Renal cortex interstitium (tissue), 11 donors: ENCODE measurements at regions not wholly inside any gene's neighbourhood (a gene's known extent, or its start where the extent isn't known, plus 50 kb on each side); places are given as distances from the start of the nearest gene placed in this dataset.
"Not testable (repeated sequence)": the region's sequence is repeated elsewhere in the genome, so short reads cannot be mapped to it uniquely, and the experiment has no call there.

ENCODE experiments used
- DNase-seq, 11 donors: peaks; one replicate each; pipeline ENCODE4 v3.0.0-alpha.2; 2013; ENCODE audit warnings: low read depth in 9 of 11, low spot score in 4 of 11; ENCODE audit errors: extremely low read depth in 1 of 11

DNA sequence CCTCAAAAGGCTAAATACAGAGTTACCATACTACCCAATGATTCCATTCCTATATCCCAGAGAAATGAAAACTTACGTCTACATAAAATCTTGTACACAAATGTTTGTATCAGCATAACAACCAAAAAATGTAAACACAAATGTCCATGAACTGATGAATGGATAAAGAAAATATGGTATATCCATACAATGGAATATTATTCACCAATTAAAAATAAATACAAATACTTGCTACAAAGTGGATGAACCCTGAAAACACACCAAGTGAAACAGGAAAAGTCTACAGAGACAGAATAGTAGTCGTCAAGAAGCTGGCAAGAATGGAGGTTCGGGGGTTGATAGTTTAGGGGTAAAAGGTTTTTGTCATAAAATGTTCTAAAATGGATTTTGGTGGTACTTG, 54.0 kb upstream of the ANKRD28 start:
- no peak for DNase-seq

DNA sequence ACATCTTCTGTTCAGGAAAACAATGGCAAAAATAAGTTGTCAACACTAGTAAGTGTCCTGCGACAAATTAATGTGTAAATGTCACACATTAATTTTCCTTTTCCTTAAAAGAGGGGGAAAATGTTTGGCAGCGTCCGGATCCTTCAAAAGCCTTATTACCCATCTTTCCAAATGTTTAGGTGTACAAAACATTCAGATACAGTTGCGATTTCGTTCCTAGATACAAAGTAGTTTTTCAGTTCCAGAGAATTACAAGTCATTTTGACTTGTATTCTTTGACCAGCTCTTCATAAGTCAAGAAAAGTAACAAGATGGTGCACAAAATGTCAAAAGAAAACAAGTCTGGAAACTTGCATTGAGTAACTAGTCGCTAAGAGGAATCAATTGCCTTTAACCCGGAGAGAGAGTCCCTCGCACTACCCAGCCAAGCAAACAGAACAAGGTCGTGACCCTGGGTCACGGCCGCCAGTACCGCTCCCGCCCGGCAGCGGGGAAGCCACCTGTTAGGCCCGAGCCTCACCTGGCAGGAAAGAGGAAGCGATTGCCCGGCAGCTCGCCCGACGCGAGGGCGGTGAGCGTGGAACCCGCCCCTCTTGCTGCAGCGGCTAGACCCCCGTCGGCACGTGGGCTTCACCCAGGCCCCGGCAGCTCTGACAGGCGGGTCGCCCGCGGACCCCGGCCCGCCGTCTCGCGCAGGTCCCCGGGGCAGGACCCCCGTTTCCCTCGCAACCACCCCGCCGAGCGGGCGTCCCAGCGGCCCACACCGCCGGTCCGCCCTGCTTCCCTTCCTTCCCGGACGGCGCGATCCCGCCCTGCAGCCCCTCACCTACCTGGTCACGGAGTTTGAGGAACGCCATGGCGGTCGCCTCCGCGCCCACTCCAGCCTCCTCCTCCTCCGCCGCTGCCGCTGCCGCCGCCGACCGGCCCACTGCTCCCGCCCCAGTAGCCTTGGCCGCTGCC, 61.0 kb upstream of the ANKRD28 start:
- DNase-seq: peak in 10 of 11 donors; percentile 17 to 55 (median 31)

DNA sequence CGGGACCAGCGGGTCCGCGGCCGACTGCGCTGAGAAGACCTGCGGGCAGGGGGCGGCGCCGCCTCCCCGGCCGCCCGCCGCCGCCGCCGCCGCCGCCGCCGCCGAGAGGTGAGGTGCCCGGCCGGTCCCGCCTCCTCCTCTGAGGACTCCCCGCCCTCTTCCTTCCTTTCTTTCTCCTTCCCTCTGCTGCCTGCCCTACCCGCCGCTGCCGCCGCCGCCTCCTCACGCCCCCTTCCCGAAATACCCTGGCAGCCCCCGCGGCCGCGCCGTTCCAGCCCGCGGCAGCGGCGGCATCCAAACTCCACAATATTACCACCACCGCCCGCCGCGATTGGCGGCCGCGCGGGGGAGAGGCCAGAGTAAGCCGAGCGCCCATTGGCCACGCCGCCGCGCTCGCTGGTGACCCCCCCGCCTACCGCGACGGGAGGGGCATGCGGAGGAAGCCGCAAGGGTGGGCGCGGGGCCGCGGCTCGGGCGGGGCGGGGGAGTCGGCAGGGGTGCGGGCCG, 61.8 kb upstream of the ANKRD28 start:
- peak; percentile 60 to 89 (median 77) for DNase-seq

DNA sequence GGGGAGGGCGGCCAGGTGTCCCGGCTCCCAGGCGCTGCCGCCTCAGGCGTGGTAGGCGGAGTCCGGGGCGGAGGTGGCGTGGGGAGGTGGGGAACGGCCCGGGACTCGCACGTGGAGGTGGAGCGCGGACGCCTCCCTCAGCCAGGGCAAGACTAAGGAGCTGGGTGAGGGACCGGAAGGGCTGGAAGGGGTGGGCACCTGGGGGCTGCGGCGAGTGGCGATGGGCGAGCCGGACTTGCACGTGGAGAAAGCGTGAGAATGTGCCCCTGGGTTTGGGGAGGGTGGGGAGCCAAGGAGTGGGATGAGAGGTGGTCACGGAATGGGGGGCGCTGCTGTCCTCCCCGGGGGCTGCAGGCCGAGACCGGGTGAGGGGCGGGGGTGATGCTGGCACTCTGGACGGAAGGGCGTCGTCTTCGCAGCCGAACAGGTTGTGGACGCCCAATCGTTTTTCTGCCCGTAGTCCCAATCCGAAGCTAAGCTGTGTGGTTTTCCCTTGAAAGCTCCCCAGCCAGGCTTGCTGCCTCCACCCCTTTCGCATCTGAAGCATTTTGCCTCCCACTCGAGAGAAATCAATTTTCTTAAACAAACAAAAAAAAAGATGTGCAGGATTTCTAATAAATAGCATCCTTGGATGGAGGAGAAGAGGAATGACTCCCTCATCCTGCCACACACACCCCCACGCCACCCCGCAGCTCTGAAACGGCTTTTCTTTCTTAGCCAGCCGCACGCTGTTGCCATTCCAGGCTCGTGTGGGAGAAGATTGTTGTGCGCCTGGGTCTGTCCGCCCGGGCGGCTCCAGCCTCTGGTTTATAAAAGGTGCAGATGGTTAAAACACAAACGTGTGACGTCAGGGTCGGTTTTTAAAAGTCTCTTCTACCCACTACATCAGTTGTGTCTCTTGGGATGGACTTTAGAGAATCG, 62.5 kb upstream of the ANKRD28 start:
- DNase-seq: peak in 10 of 11 donors; percentile 20 to 65 (median 39)

DNA sequence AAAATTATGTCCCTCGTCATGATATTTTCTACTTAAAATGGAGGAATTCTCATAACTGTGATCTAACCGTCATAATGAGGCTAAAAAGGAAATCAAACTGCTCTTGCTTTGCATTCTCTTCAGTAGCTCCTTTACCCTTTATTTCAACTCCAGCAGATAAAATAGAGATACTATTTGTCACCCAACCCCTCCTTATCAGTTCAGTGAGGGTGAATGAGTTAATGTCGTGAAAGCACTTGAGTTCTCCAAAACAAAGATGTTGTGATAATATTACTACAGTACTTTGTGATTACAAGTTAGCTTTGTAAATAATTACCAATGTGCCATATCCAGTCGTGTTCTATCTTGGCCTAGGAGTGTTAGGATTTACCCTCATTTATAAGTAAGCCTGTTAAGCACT, 63.4 kb upstream of the ANKRD28 start:
- no peak for DNase-seq

DNA sequence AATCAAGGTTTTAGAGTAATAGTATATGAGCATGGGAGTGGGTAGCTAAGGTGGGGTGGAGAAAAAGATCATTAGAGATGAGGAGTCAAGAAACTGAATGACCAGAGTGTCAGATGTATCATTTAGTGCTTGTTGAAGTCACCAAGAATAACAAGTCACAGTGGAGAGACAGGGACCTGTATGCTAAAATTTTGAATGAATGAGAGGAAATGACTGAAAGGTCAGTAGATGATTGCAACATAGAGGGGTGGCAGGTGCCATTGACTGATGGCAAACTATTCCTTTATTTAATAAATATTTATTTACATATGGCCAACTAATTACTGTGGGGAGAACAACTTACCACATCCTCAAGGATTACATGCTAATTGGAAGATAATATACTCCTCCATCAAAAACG, 75.0 kb upstream of the ANKRD28 start:
- DNase-seq: no peak

DNA sequence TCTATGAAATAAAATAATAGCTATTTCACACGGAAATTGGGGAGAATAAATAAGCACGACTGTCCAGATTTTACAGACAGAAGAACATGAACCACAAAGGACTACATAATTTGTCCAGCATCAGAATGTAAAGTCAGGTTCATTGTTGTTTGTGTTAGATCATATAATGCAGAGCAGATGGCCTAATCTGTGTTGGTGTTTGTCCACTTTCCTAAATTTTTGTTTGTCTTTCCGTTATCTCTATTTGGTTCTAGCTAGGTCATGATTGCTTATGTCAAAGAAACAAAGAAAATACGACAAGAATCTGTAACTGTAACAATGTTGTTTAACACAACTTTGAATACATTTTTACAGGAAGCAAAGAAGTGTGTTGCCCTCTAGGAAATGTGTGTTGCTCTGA, 75.6 kb upstream of the ANKRD28 start:
- DNase-seq: no peak

DNA sequence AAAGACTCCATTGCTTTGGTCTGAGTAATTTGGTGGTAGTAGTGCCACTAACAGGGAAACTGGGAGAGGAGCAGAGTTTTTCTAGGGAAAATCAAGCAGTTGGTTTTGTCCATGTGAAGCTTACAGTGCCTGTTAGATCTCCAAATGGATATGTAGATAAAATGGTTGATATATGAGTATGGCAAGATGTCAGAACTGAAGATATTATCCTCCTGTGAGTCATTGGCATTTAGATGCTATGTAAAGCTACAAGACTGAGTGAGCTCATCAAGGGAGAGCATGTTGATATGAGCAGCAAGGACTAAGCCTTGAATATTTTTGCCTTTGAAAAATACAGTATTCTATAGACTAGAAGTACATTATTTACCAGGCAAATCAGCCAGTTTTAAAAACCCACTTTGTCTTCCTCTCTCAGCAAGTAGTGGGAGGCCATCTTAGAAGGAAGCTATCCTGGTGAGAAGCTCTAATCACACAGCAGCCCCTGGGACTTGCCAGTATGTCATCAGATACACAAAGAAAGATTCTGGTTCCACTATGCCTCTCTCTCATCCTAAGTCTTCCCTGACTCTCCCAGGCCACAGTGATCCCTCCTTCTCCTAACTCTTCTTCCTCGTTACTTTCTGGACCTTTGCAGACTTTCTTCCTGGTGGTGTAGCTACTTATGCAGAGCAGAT, 77.4 kb upstream of the ANKRD28 start:
- no peak for DNase-seq

DNA sequence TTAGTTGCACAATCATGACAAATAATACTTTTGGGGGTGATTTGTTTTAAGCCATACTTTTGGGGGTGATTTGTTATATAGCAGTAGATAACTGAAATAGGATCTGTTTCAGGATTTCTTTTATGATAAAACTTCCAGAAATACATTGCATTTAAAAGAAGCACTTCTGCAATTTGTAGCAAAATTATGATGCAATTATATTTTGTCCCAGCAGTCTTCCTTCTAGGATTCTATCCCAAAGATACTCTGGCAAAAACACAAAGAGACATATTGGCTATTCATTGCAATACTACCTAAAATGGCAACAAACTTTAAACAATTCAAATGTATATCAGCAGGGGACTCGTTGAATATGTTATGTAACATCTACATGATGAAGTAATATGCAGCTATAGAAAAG, 78.9 kb upstream of the ANKRD28 start:
- no peak for DNase-seq

DNA sequence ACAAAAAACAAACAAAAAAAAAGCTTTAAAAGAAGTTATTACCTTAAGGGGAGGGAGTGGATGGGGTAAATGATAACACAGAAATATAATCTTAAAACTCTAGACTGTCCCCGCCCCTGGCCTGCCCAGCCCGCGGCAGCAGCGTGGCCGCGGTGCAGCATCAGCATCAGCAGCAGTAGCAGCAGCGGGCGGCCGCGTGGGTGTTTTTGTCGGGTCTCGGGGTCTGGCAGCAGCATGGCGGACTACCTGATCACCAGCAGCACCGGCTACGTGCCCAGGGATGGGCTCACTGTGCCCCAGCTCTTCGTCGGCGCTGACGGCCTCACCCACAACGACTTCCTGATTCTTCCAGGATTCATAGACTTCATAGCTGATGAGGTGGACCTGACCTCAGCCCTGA, 80.0 kb upstream of the ANKRD28 start:
- DNase-seq: no peak

DNA sequence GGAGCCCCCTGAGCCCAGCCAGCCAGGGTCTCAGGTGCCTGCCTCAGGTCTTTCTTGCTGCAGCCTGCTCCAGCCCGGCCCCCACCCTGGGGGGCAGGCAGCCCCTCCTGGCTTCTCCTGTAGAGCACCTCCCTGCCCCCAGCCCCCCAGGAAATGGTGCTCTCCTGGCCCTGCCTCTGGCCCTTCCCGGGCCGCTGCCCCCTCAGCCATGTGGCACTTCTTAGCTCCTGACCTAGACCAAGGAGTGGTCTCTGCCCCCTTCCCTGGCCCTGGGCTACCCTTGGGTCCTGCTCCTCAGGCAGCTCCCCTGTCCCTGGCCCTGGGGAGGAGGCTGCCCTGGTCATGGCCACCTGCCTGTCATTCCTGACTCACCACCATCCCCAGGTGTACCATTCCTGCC, 82.0 kb upstream of the ANKRD28 start:
- not testable (repeated sequence) for DNase-seq

DNA sequence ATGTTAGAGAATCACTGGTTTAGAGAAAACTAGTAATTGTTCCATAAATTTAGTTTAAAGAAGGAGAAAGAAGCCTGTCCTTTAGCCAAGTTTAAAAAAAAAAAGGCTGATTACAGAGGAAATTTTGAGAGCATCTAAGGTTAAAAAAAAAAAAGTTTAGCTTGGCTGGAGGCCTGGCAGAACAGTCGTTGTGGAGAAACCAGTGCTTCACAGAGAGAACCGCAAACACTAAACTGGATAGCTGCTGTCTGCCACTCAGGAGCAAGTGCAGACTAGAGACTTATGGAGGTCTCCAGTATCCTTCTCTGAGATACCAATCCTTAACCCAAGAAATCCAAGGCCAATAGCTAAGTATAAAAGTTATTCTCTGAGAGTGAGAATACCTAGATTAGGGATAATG, 84.8 kb upstream of the ANKRD28 start:
- DNase-seq: no peak

DNA sequence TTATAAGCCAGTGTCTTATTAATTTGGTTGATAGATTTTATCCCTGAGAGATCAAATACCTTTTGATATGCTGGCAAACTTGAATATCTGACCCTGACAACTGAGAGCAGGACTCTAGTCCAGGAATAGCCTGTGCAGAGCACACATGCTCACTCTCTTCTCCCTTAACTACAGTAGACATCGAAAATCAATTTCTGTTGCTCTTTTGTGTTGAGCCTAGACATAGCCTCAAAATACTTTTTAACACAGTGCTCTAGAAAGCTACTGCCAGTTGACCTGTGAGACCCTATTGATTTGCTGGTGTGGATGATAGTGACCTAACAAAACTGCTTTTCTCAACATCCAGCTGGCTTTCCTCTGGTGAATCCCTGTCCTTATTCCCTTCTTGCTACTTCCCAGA, 86.4 kb upstream of the ANKRD28 start:
- DNase-seq: no peak

DNA sequence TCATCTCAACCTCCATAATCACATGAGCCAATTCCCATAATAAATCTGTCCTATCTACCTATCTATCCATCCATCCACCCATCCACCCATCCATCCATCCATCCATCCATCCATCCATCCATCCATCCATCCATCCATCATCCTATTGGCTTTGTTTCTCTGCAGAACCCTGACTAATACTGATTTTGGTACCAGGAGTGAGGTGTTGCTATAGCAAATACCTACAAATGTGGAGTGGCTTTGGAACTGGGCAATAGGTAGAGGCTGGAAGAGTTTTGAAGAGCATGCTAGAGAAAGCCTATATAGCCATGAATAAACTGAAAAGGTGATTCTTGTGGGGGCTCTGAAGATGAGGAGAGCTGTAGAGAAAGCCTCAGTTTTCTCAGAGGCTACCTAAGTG, 88.7 kb upstream of the ANKRD28 start:
- no peak for DNase-seq

DNA sequence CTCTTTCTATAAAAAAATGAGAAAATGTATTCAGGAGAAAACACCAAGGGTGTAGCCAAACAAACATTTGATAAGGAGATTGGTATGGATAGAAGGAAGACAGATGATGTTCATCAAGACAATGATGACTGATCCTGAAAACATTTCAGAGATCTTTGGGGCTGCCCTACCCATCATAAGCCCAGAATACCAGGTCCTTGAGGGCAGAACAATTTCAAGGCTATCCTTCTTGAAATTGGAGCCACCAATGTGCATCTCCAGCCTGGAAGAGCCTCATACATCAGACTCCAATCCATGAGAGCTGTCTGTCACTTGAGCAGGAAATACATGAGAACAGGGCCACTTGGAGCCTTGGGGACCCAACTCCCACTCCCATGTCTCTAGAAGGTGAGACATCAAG, 89.5 kb upstream of the ANKRD28 start:
- no peak for DNase-seq

DNA sequence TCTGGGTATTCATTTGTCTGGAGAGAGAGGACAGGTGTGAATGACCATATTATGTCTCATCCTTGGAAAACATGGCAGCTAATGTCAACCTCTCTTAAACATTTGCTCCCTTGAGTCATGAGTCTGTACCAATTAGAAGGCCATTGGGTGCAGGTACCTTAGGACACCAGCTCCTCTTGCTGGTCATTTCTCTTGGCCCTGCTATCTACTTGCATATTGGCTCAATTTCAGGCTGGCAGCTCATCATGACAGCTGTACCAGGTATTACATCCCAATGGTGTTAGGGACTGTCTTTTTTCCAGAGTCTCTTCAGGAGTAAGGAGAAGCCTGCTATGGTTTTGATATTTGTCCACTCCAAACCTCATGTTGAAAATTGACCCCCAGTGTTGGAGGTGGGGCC, 92.2 kb upstream of the ANKRD28 start:
- DNase-seq: no peak

DNA sequence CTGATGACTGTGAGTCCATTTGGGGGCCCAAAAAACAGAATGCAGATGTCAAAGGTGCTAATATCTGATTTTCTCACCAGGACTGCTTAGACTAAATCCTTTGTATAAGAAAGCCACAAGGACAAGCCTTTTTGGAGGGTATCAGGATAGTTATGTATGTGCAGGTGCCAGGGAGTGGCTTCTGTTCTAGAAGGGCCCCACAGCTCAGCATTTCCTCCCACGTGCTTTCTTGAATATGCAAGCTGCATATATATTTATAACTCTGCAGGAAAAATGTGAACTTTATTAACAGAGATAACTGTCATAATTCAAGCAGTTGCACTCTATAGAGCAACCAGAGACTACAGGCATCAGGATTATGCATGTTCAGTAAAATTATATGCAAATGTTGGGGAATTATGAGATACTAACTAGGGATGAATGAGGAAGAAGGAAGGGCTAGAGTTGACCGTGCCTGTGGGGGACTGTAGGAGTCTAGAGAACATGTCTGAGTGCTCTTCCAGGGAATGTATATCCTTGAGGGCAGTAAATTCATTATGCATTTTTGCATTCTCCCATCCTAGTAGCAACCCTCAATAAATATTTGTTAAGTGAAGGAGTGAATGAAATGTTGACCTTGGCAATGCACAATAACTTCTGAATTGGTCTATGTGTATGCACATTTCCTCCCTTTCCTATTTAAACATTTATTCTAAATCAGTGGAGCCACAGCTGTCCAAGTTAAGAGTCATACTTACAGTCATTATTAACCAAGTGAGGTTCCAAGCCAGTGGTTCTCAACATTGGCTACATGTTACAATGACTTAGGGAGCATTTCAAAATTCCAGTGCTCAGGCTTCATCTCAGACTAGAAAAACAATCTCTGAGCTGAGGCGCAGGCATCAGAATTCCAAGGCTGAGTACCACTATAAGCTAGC, 94.8 kb upstream of the ANKRD28 start:
- peak in 4 of 11 donors; percentile 14 to 54 (median 24) for DNase-seq

DNA sequence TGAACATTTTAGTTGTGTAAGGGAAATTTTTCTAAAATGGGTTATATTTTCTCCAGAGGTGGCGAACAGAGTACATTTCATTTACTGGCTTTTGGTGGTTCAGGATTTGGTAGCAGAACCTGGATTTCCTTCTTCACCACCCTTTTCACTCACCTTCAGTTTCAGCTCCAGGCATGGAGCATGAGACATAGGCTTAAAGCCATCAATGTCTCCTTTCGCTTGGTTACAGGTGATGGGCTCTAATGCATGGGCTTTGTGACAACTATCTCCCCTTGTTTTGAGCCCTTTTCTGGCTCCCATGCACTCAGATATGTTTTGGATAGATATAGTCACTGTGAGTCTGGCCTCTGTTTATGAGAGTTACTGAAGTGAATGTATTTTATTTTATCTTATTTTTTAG, 96.6 kb upstream of the ANKRD28 start:
- no peak for DNase-seq
